Fibroblast of the aortic adventitia (primary cell): ENCODE measurements at regions not wholly inside any gene's neighbourhood (a gene's known extent, or its start where the extent isn't known, plus 50 kb on each side); places are given as distances from the start of the nearest gene placed in this dataset.
A peak's percentile ranks its signal among the peaks of the same experiment; 100 is the strongest.
"Not testable (repeated sequence)": the region's sequence is repeated elsewhere in the genome, so short reads cannot be mapped to it uniquely, and the experiment has no call there.

Experiments
- DNase-seq: peaks from one replicate; pipeline ENCODE4 v3.0.0-alpha.2; 2010; ENCODE audit warnings: low read depth
- H3K4me3 ChIP-seq: 2 replicates; pipeline ENCODE4 v1.5.1; 2011; ENCODE audit warnings: low read depth, mild to moderate bottlenecking, control low read depth, low read length, moderate library complexity
- TF ChIP-seq, protein P1 (sequence below): IDR thresholded peaks from 2 replicates; pipeline ENCODE4 v1.5.1; 2011; ENCODE audit warnings: mild to moderate bottlenecking, low read length, control low read depth, inconsistent platforms; ENCODE audit not compliant: insufficient read depth

DNA sequence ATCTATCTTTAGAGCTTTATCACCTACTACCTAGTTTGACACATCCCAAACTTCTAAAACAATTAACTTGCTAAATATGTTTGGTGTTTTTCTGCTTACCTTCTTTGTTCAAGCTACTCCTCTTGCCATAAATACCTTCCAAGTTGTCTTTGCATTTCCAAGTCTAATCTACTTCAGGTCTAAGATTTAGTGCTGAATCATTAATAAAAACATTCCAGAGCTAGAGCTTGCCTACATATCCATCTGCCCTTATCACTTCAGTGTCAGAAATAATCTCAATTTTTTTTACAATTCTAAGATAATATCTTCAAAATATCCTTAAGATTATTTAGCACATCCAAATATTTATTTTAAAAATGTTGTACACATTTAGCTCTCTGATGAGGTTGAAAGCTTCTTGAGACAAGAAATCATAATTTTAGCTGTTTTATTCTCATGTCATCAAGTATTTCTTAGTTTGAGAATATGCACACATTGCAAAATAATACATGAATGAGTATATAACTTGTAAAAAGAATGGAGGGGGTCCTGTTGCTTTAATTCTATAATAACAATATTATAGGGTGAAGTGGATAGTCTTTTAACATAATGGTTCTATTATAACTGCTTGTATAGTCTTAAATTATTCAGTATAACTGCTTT, 466.3 kb downstream of the SEMA3D start:
- TF ChIP-seq, protein P1, sequence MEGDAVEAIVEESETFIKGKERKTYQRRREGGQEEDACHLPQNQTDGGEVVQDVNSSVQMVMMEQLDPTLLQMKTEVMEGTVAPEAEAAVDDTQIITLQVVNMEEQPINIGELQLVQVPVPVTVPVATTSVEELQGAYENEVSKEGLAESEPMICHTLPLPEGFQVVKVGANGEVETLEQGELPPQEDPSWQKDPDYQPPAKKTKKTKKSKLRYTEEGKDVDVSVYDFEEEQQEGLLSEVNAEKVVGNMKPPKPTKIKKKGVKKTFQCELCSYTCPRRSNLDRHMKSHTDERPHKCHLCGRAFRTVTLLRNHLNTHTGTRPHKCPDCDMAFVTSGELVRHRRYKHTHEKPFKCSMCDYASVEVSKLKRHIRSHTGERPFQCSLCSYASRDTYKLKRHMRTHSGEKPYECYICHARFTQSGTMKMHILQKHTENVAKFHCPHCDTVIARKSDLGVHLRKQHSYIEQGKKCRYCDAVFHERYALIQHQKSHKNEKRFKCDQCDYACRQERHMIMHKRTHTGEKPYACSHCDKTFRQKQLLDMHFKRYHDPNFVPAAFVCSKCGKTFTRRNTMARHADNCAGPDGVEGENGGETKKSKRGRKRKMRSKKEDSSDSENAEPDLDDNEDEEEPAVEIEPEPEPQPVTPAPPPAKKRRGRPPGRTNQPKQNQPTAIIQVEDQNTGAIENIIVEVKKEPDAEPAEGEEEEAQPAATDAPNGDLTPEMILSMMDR: no peak
- peak; percentile 62 for DNase-seq
- H3K4me3 ChIP-seq: no peak overlapping the region

DNA sequence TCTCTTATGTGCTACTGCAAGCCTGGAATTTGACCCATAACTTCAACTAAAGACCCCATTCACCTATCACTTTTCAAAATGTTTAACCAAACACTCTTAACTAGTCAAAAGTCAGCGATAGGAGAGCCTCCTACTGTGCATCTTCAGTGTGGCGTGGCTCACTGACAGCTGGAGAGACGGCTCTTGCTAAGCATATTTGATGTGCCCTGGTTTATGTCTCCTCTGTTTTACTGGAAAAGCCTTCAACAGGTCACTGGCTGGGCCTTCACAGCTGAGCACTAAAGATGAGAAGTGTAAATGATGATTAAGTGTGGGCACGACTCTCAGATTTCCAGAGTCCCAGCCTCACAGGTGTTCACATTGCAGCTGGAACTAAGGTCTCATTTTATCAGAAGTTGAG, 472.1 kb downstream of the SEMA3D start:
- no peak overlapping the region for H3K4me3 ChIP-seq
- TF ChIP-seq, protein P1: no peak
- no peak for DNase-seq

DNA sequence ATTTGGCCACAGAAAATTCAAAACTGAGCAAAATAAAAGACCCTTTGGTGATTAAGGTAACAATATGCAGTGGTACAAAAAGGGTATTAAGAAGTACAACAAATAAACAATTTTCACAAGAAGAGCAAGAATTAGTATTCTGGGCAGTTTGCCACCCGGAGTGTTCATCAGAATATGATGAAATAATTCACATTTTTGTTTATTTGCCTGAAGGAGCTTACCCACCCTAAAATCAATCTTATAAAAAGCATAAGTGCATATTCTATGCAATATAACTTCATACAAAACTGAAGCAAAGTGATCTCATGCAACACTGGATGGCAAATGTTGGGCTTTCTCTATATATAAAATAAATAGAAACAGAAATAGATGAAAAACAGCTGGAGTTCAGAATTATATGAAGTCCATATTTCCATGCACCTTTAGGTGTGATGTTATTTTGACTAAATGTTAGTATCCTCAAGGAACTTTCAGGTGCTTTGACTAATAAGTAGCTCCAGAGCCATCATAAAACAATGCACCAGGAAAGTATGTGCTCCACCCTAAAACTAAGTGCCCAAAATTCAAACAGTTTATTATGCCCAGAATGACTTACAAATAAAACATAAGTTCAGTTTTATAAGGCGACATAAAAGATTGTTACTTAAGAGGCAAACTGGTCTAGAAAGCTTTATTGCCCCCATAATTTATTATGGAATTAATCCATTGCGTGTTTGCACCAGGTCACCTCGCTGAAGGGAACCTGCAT, 474.3 kb downstream of the SEMA3D start:
- DNase-seq: peak; percentile 17
- TF ChIP-seq, protein P1: no peak
- no peak overlapping the region for H3K4me3 ChIP-seq

DNA sequence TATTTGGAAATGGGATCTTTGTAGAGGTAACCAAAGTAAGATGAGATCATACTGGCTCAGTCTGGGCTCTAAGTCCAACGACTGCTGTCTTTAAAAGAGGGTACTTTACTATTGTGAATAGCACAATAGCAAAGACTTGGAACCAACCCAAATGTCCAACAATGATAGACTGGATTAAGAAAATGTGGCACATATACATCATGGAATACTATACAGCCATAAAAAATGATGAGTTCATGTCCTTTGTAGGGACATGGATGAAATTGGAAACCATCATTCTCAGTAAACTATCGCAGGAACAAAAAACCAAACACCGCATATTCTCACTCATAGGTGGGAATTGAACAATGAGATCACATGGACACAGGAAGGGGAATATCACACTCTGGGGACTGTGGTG, 476.3 kb downstream of the SEMA3D start:
- not testable (repeated sequence) for DNase-seq

DNA sequence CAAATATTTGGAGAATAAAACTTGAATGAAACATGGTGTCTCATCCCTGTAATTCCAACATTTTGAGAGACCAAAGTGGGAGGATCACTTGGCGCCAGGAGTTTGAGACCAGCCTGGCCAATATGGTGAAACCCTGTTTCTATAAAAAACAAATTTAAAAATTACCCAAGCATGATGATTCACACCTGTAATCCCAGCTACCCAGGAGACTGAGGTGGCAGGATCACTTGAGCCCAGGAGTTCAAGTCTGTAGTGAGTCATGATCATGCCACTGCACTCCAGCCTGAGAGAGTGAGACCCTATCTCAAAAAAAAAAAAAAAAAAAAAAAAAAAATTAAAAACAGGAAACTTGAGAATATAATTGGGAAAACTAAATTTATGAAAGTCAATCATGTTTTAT, 481.1 kb downstream of the SEMA3D start:
- TF ChIP-seq, protein P1: no peak
- H3K4me3 ChIP-seq: no peak overlapping the region
- no peak for DNase-seq

More for the DNA sequence above, 476.3 kb downstream of the SEMA3D start:
- not testable (repeated sequence) for H3K4me3 ChIP-seq

DNA sequence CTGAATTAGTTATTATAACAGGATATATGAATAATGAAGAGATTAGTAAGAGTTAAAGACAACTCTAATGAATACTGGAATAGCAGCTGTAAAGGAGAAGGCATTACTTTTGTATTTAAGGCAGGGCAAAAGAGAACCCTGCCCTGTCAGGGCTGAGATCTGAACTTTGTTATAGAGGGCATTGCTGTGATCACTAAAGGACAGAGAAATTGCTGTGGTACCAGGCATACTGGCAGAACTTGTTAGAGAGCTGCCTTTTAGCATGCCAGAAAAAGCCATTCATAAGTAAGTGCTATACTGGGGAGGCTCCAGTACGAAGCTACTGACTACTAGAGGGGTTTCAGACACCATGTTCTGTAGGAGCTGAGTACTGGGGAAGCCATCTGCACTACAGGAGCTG, 481.8 kb downstream of the SEMA3D start:
- no peak overlapping the region for H3K4me3 ChIP-seq
- no peak for DNase-seq
- TF ChIP-seq, protein P1: no peak

DNA sequence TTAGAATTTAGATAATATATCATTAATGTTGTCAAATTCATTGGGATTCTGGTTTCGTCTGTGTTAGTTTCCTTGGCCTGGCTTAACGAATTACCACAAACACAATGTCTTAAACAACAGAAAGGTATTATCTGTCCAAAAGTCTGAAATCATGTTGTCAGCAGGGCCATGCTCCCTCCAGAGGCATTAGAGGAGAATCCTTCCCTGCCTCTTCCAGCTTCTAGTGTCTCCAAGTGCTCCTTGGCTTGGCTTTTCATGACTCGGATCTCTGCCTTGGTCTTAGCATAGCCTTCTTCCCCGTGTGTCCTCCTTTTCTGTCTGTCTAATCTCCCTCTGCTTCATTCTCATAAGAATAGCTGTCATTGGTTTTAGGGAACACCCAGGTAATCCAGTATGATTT, 482.5 kb downstream of the SEMA3D start:
- TF ChIP-seq, protein P1: no peak
- no peak overlapping the region for H3K4me3 ChIP-seq
- no peak for DNase-seq
